ENCODE measurements at regions not wholly inside any gene's neighbourhood (a gene's known extent, or its start where the extent isn't known, plus 50 kb on each side); places are given as distances from the start of the nearest gene placed in this dataset.

DNA sequence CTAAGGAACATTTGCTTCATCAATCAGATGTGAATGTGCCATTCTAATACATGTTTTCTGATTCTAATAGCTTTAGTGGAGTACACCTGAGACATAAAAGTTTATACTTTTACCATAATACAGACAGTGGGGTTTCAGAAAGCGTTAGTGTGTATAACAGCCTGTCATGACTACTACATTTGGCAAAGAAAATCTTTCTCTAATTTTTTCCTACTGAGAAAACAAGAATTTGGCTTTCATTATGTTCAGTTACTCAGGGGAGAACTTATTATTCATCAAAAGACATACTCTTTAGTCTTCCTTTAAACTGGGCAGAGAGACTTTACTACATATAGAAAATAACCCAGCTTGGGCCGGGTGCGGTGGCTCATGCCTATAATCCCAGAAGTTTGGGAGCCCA, 104.9 kb downstream of the PCDH18 start:
- Histone ChIP-seq H3K79me2 (ENCODE audit: low read depth) (no peaks in the 10 kb centered on the region), H3K4me3 (no peak overlapping the region), H2AFZ (replicated peaks) (no peak overlapping the region), H3K36me3 (no peaks in the 10 kb centered on the region), H4K20me1 (ENCODE audit: low read depth) (no peaks in the 10 kb centered on the region), H3F3A (ENCODE audit: low read depth) (no peaks in the 10 kb centered on the region), H3K27me3 (no peaks in the 10 kb centered on the region), H3K4me2 (no peak overlapping the region), H3K4me1 (no peaks in the 10 kb centered on the region), H3K27ac (no peak overlapping the region), H3K9ac (no peak overlapping the region), H3K9me3 (ENCODE audit: low read depth) (no peaks in the 10 kb centered on the region)
- TF ChIP-seq EZH2 (IDR thresholded peaks at IDR 0.05): no peak
- TF ChIP-seq, protein P1, sequence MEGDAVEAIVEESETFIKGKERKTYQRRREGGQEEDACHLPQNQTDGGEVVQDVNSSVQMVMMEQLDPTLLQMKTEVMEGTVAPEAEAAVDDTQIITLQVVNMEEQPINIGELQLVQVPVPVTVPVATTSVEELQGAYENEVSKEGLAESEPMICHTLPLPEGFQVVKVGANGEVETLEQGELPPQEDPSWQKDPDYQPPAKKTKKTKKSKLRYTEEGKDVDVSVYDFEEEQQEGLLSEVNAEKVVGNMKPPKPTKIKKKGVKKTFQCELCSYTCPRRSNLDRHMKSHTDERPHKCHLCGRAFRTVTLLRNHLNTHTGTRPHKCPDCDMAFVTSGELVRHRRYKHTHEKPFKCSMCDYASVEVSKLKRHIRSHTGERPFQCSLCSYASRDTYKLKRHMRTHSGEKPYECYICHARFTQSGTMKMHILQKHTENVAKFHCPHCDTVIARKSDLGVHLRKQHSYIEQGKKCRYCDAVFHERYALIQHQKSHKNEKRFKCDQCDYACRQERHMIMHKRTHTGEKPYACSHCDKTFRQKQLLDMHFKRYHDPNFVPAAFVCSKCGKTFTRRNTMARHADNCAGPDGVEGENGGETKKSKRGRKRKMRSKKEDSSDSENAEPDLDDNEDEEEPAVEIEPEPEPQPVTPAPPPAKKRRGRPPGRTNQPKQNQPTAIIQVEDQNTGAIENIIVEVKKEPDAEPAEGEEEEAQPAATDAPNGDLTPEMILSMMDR (IDR thresholded peaks at IDR 0.05): no peak
- TF ChIP-seq EZH2phosphoT487 (IDR thresholded peaks at IDR 0.05): no peak
- Mint-ChIP-seq H3K36me3 (no peaks in the 10 kb centered on the region), H3K4me1 (no peaks in the 10 kb centered on the region), H3K9me3 (peaks cover 2% of the 10 kb centered on the region), H3K27ac (no peak overlapping the region), H3K27me3 (ENCODE audit: insufficient read depth, low read depth) (no peaks in the 10 kb centered on the region), H3K4me3 (no peak overlapping the region)
- DNase-seq (ENCODE audit: low spot score): no peak

DNA sequence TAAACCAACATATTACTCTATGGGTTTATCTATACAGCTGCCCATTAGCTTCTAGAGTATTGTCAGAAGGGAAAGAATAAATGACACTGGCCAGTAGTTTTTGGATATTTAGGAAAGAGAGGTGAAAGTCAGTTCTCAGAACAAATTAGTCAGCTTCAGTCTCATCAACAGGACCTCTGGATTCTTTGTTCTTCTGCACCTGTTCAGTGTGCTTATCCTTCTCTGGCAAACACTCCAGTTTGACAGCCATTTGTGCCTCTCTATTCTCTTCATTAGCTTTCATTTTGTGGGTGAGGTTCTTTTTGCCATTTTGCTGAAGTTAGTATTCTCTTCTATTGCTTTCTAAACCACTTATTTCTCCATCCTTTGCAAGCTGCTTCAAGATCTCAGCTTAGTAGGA, 107.0 kb downstream of the PCDH18 start:
- Mint-ChIP-seq H3K27me3 (ENCODE audit: insufficient read depth, low read depth) (no peaks in the 10 kb centered on the region), H3K27ac (no peak overlapping the region), H3K4me3 (no peak overlapping the region), H3K9me3 (peaks cover 6% of the 10 kb centered on the region), H3K36me3 (no peaks in the 10 kb centered on the region), H3K4me1 (no peaks in the 10 kb centered on the region)
- Histone ChIP-seq H3K4me1 (no peaks in the 10 kb centered on the region), H3K9ac (no peak overlapping the region), H3K9me3 (ENCODE audit: low read depth) (no peaks in the 10 kb centered on the region), H3K79me2 (ENCODE audit: low read depth) (no peaks in the 10 kb centered on the region), H3K27me3 (no peaks in the 10 kb centered on the region), H2AFZ (replicated peaks) (peak overlapping the region; percentile 26), H3K4me2 (no peak overlapping the region), H3F3A (ENCODE audit: low read depth) (no peaks in the 10 kb centered on the region), H4K20me1 (ENCODE audit: low read depth) (no peaks in the 10 kb centered on the region), H3K27ac (no peak overlapping the region), H3K4me3 (no peak overlapping the region), H3K36me3 (no peaks in the 10 kb centered on the region)
- TF ChIP-seq, protein P1 (IDR thresholded peaks at IDR 0.05): no peak
- no peak for TF ChIP-seq EZH2 (IDR thresholded peaks at IDR 0.05)
- DNase-seq (ENCODE audit: low spot score): no peak

DNA sequence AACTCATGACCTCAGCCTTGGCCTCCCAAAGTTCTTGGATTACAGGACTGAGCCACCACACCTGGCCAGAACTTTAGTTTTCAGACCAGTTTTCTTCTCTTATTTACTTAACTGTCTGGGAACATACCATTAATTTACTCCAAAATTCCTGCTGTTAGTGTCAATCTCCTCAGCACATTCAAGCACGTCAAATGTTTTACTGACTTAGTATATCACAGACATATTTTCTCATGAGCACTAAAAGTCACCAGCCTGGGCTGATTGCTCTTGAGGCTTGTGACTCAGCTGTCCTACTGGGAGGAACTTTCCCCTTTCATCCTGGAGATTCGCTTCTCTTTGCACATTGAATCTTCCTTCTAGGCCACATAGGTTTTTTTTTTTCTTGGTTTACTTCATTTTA, 109.6 kb downstream of the PCDH18 start:
- Mint-ChIP-seq H3K4me3 (no peak overlapping the region), H3K36me3 (no peaks in the 10 kb centered on the region), H3K9me3 (peaks cover 6% of the 10 kb centered on the region), H3K4me1 (no peaks in the 10 kb centered on the region), H3K27me3 (ENCODE audit: insufficient read depth, low read depth) (peaks cover 2% of the 10 kb centered on the region), H3K27ac (no peak overlapping the region)
- DNase-seq (ENCODE audit: low spot score): no peak
- Histone ChIP-seq H3K36me3 (no peaks in the 10 kb centered on the region), H3K4me2 (no peak overlapping the region), H3K9me3 (ENCODE audit: low read depth) (no peaks in the 10 kb centered on the region), H4K20me1 (ENCODE audit: low read depth) (no peaks in the 10 kb centered on the region), H3K27ac (no peak overlapping the region), H3K4me1 (no peaks in the 10 kb centered on the region), H3F3A (ENCODE audit: low read depth) (no peaks in the 10 kb centered on the region), H3K79me2 (ENCODE audit: low read depth) (no peaks in the 10 kb centered on the region), H3K27me3 (no peaks in the 10 kb centered on the region), H3K4me3 (no peak overlapping the region), H2AFZ (replicated peaks) (no peak overlapping the region), H3K9ac (no peak overlapping the region)
- TF ChIP-seq EZH2 (IDR thresholded peaks at IDR 0.05): no peak

DNA sequence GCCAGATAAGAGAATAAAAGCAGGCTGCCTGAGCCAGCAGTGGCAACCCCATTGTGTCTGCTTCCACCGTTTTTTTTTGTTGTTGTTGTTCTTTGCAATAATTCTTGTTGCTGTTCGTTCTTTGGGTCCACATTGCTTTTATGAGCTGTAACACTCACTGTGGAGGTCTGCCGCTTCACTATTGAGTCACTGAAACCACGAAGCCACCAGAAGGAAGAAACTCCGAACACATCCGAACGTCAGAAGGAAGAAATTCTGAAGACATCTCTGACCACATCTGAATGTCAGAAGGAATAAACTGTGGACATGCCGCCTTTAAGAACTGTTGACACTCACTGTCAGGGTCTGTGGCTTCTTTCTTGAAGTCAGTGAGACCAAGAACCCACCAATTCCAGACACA, 110.5 kb downstream of the PCDH18 start:
- H3K27me3 ChIP-seq: no peaks in the 10 kb centered on the region
- H3F3A ChIP-seq (ENCODE audit: low read depth): no peaks in the 10 kb centered on the region
- no peak overlapping the region for H2AFZ ChIP-seq (replicated peaks)
- H3K4me3 ChIP-seq: no peak overlapping the region
- H3K9me3 Mint-ChIP-seq: peaks cover 6% of the 10 kb centered on the region
- no peak overlapping the region for H3K27ac Mint-ChIP-seq
- H3K36me3 ChIP-seq: no peaks in the 10 kb centered on the region
- no peak overlapping the region for H3K27ac ChIP-seq
- no peak overlapping the region for H3K4me3 Mint-ChIP-seq
- no peak for DNase-seq (ENCODE audit: low spot score)
- H3K4me2 ChIP-seq: no peak overlapping the region
- TF ChIP-seq, protein P1 (IDR thresholded peaks at IDR 0.05): no peak
- TF ChIP-seq EZH2phosphoT487 (IDR thresholded peaks at IDR 0.05) (no peak), EZH2 (IDR thresholded peaks at IDR 0.05) (no peak)
- H4K20me1 ChIP-seq (ENCODE audit: low read depth): no peaks in the 10 kb centered on the region
- peaks cover 2% of the 10 kb centered on the region for H3K27me3 Mint-ChIP-seq (ENCODE audit: insufficient read depth, low read depth)
- H3K4me1 ChIP-seq: no peaks in the 10 kb centered on the region
- H3K36me3 Mint-ChIP-seq: no peaks in the 10 kb centered on the region
- H3K9ac ChIP-seq: no peak overlapping the region
- H3K4me1 Mint-ChIP-seq: no peaks in the 10 kb centered on the region
- H3K9me3 ChIP-seq (ENCODE audit: low read depth): no peaks in the 10 kb centered on the region
- no peaks in the 10 kb centered on the region for H3K79me2 ChIP-seq (ENCODE audit: low read depth)
